Stomach (tissue), 4 donors: ENCODE measurements at regions not wholly inside any gene's neighbourhood (a gene's known extent, or its start where the extent isn't known, plus 50 kb on each side); places are given as distances from the start of the nearest gene placed in this dataset.

Experiments
- CTCF ChIP-seq, 7 experiments: fragments of 450-650 bp in 4 of 7; fragments of 200-600 bp in 3 of 7; sonication (generic) in 3 of 7; IDR thresholded peaks; one replicate each; pipeline ENCODE4 v1.5.1; 2016 to 2019; ENCODE audit warnings: antibody characterized with exemption in 7 of 7, control low read depth in 2 of 7, mild to moderate bottlenecking in 1 of 7
- EP300 ChIP-seq: sonication (generic); formaldehyde crosslinking; IDR thresholded peaks from one replicate; pipeline ENCODE4 v1.6.1; 2017; ENCODE audit warnings: antibody characterized with exemption
- POLR2A ChIP-seq, 4 donors: fragments of 450-650 bp; IDR thresholded peaks; one replicate each; pipeline ENCODE4 v1.6.1; 2016; ENCODE audit warnings: antibody characterized with exemption in 4 of 4, control low read depth in 2 of 4, mild to moderate bottlenecking in 1 of 4, moderate library complexity in 1 of 4
- POLR2AphosphoS5 ChIP-seq, 3 donors: sonication (generic); formaldehyde crosslinking; IDR thresholded peaks; one replicate each; pipeline ENCODE4 v1.6.1; 2016; ENCODE audit warnings: antibody characterized with exemption in 3 of 3

GRCh38 chr3:13972679-13973379 lies 93.0 kb upstream of the WNT7A start:
- TF ChIP-seq POLR2A (IDR thresholded peaks at IDR 0.05) (no peak), CTCF (IDR thresholded peaks at IDR 0.05) (no peak), EP300 (no peak), POLR2AphosphoS5 (IDR thresholded peaks at IDR 0.05) (no peak)
